H1 (cell line): ENCODE measurements at regions not wholly inside any gene's neighbourhood (a gene's known extent, or its start where the extent isn't known, plus 50 kb on each side); places are given as distances from the start of the nearest gene placed in this dataset.

Experiments
- CTCF ChIA-PET: fragments of 300-600 bp; sonication (Branson Sonifier 250); formaldehyde crosslinking; loops from one replicate; lab custom pipeline; 2021; ENCODE audit not compliant: partially characterized antibody; lab: Charles Lee
- POLR2A ChIA-PET: fragments of 300-600 bp; sonication (Branson Sonifier 250); formaldehyde crosslinking; loops from one replicate; lab custom pipeline; 2021; ENCODE audit warnings: inconsistent platforms; ENCODE audit not compliant: partially characterized antibody; lab: Charles Lee
- DNase-seq, 2 experiments: peaks; one replicate each; pipeline versions ENCODE4 v3.0.0 to v3.0.0-alpha.2; 2010 to 2022; ENCODE audit warnings: low spot score in 2 of 2, low read depth in 1 of 2, mixed read lengths in 1 of 2
- FAIRE-seq: peaks from 2 replicates; lab custom pipeline; 2011; peaks lifted over from hg19 to GRCh38; lab: Jason Lieb, UNC
- H2AFZ ChIP-seq: 2 replicates; pipeline ENCODE4 v1.8.1; 2012; ENCODE audit warnings: low read length, inconsistent platforms
- H2AK5ac ChIP-seq: 2 replicates; pipeline ENCODE4 v1.6.1; 2013; ENCODE audit warnings: low read depth, low read length
- H2BK120ac ChIP-seq: replicated peaks from 2 replicates; pipeline ENCODE3; 2013; ENCODE audit warnings: low read depth, low read length, inconsistent platforms
- H2BK12ac ChIP-seq: 2 replicates; pipeline ENCODE4 v1.6.1; 2013; ENCODE audit warnings: low read depth, low read length
- H2BK15ac ChIP-seq: 2 replicates; pipeline ENCODE4 v1.6.1; 2013; ENCODE audit warnings: low read length
- H2BK20ac ChIP-seq: 2 replicates; pipeline ENCODE4 v1.6.1; 2013; ENCODE audit warnings: low read length
- H2BK5ac ChIP-seq: 2 replicates; pipeline ENCODE4 v1.6.1; 2013; ENCODE audit warnings: low read depth, low read length
- H3K14ac ChIP-seq: 2 replicates; pipeline ENCODE4 v1.6.1; 2013; ENCODE audit warnings: inconsistent platforms; ENCODE audit not compliant: insufficient read length
- H3K18ac ChIP-seq: 2 replicates; pipeline ENCODE4 v1.6.1; 2013; ENCODE audit warnings: low read length; ENCODE audit errors: extremely low read depth
- H3K23ac ChIP-seq: 2 replicates; pipeline ENCODE4 v1.6.1; 2013; ENCODE audit warnings: inconsistent platforms; ENCODE audit not compliant: insufficient read length
- H3K23me2 ChIP-seq: 2 replicates; pipeline ENCODE4 v1.6.1; 2013; ENCODE audit warnings: low read depth, low read length
- H3K27ac ChIP-seq: 2 replicates; pipeline ENCODE4 v1.6.1; 2011; ENCODE audit warnings: low read depth, low read length, inconsistent platforms
- H3K27me3 ChIP-seq, 4 experiments: replicated peaks in 1 of 4; 1 replicate in 1 of 4; 2 replicates in 3 of 4; pipeline versions ENCODE4 v1.6.1 to v1.8.1; 2011 to 2013; ENCODE audit warnings: low read length in 3 of 4, mild to moderate bottlenecking in 3 of 4, inconsistent platforms in 2 of 4, mixed read lengths in 2 of 4, moderate library complexity in 1 of 4; ENCODE audit not compliant: control insufficient read depth in 3 of 4, insufficient read depth in 3 of 4; ENCODE audit errors: extremely low read depth in 1 of 4
- H3K36me3 ChIP-seq, 4 experiments: 2 replicates each; pipeline versions ENCODE4 v1.6.1 to v1.8.1; 2011 to 2013; ENCODE audit warnings: mild to moderate bottlenecking in 4 of 4, low read length in 3 of 4, moderate library complexity in 2 of 4, control low read depth in 1 of 4, inconsistent platforms in 1 of 4; ENCODE audit not compliant: insufficient read depth in 4 of 4, control insufficient read depth in 2 of 4
- H3K4ac ChIP-seq: replicated peaks from 2 replicates; pipeline ENCODE3; 2013; ENCODE audit warnings: low read length, low read depth, mixed read lengths, inconsistent platforms; ENCODE audit not compliant: insufficient read length
- H3K4me1 ChIP-seq, 4 experiments: replicated peaks in 1 of 4; 1 replicate in 1 of 4; 2 replicates in 3 of 4; pipeline versions ENCODE4 v1.6.1 to v1.8.1; 2011 to 2013; ENCODE audit warnings: low read length in 3 of 4, inconsistent platforms in 2 of 4, mixed read lengths in 1 of 4; ENCODE audit not compliant: insufficient read depth in 4 of 4, control insufficient read depth in 3 of 4
- H3K4me2 ChIP-seq, 2 experiments: 2 replicates each; pipeline versions ENCODE4 v1.6.1 to v1.8.1; 2011 to 2013; ENCODE audit warnings: low read depth in 2 of 2, low read length in 2 of 2, control low read depth in 1 of 2, inconsistent platforms in 1 of 2, mild to moderate bottlenecking in 1 of 2; ENCODE audit not compliant: insufficient read depth in 1 of 2
- H3K4me3 ChIP-seq, 4 experiments: fragments of 200-600, 300-600 bp in 1 of 4; sonication (generic), shearing (Covaris generic), sonication (Bioruptor Twin) in 1 of 4; 2 replicates each; pipeline versions ENCODE4 v1.5.1 to v1.8.1; 2011 to 2016; ENCODE audit warnings: low read length in 4 of 4, low read depth in 3 of 4, control low read depth in 2 of 4, inconsistent platforms in 2 of 4, mild to moderate bottlenecking in 2 of 4, mixed read lengths in 1 of 4, moderate library complexity in 1 of 4; ENCODE audit not compliant: insufficient read depth in 2 of 4; ENCODE audit errors: extremely low read depth in 1 of 4
- H3K56ac ChIP-seq: replicated peaks from 2 replicates; pipeline ENCODE3; 2013; ENCODE audit warnings: low read depth, mild to moderate bottlenecking, mixed read lengths, low read length, inconsistent platforms; ENCODE audit not compliant: insufficient read length
- H3K79me1 ChIP-seq: 2 replicates; pipeline ENCODE4 v1.6.1; 2013; ENCODE audit warnings: low read depth, low read length, control low read depth
- H3K79me2 ChIP-seq, 2 experiments: 2 replicates each; pipeline versions ENCODE4 v1.6.1 to v1.8.1; 2012 to 2013; ENCODE audit warnings: low read length in 2 of 2, mild to moderate bottlenecking in 2 of 2, inconsistent platforms in 1 of 2; ENCODE audit not compliant: insufficient read depth in 2 of 2, control insufficient read depth in 1 of 2
- H3K9ac ChIP-seq, 4 experiments: replicated peaks in 1 of 4; 1 replicate in 1 of 4; 2 replicates in 3 of 4; pipeline versions ENCODE4 v1.6.1 to v1.8.1; 2011 to 2013; ENCODE audit warnings: low read depth in 3 of 4, low read length in 3 of 4, control low read depth in 2 of 4, mild to moderate bottlenecking in 2 of 4, moderate library complexity in 2 of 4, inconsistent platforms in 1 of 4; ENCODE audit errors: extremely low read depth in 1 of 4
- H3K9me3 ChIP-seq, 2 experiments: 2 replicates each; pipeline versions ENCODE4 v1.6.1 to v1.8.1; 2012 to 2013; ENCODE audit warnings: mild to moderate bottlenecking in 2 of 2, moderate library complexity in 2 of 2, control low read depth in 1 of 2, inconsistent platforms in 1 of 2, low read depth in 1 of 2, low read length in 1 of 2, mixed read lengths in 1 of 2; ENCODE audit not compliant: insufficient read depth in 2 of 2
- H4K20me1 ChIP-seq, 2 experiments: replicated peaks in 1 of 2; 2 replicates each; pipeline versions ENCODE3 to v1.8.1; 2011 to 2013; ENCODE audit warnings: inconsistent platforms in 2 of 2, low read length in 2 of 2, mild to moderate bottlenecking in 1 of 2; ENCODE audit not compliant: insufficient read depth in 2 of 2, control insufficient read depth in 1 of 2
- H4K5ac ChIP-seq: 2 replicates; pipeline ENCODE4 v1.6.1; 2013; ENCODE audit warnings: low read length, low read depth, mixed read lengths, inconsistent platforms; ENCODE audit not compliant: insufficient read length
- H4K8ac ChIP-seq: 2 replicates; pipeline ENCODE4 v1.8.0; 2013; ENCODE audit warnings: mild to moderate bottlenecking, moderate library complexity, low read length, inconsistent platforms; ENCODE audit not compliant: insufficient read depth; ENCODE audit errors: extremely low read depth
- H4K91ac ChIP-seq: replicated peaks from 2 replicates; pipeline ENCODE3; 2013; ENCODE audit warnings: low read length, mixed read lengths, inconsistent platforms; ENCODE audit not compliant: insufficient read length
- EZH2 ChIP-seq: fragments of 200-600 bp; sonication (generic); IDR thresholded peaks from 2 replicates; pipeline ENCODE4 v1.7.1; 2012; ENCODE audit warnings: low read depth, mild to moderate bottlenecking, moderate library complexity, low read length, inconsistent platforms; ENCODE audit not compliant: severe bottlenecking
- GTF2F1 ChIP-seq: IDR thresholded peaks from 2 replicates; pipeline ENCODE4 v1.6.1; 2012; ENCODE audit warnings: low read depth, low read length, improper control_type of control experiment, borderline replicate concordance
- JUND ChIP-seq: IDR thresholded peaks from 2 replicates; pipeline ENCODE4 v1.6.1; 2011; ENCODE audit warnings: mild to moderate bottlenecking, improper control_type of control experiment, low read length
- MAX ChIP-seq: IDR thresholded peaks from 2 replicates; pipeline ENCODE4 v1.6.1; 2012; ENCODE audit warnings: inconsistent platforms
- SP4 ChIP-seq: IDR thresholded peaks from 2 replicates; pipeline ENCODE4 v1.6.1; 2012; ENCODE audit warnings: low read length, inconsistent platforms
- TAF7 ChIP-seq: optimal IDR thresholded peaks from 2 replicates; pipeline ENCODE3; 2011; ENCODE audit warnings: low read depth, mild to moderate bottlenecking, inconsistent platforms, low read length, moderate library complexity, borderline replicate concordance
- WGBS, 2 experiments: shearing (Covaris generic) in 1 of 2; methylation state at CpG; one replicate each; pipeline versions ENCODE4 v1.1.6 to v1.1.7; 2013 to 2015; ENCODE audit warnings: low lambda C conversion rate in 2 of 2, mixed read lengths in 2 of 2, inconsistent platforms in 1 of 2, low coverage in 1 of 2, missing lambda C conversion rate in 1 of 2; ENCODE audit not compliant: insufficient replicate concordance in 2 of 2, insufficient coverage in 1 of 2, insufficient read length in 1 of 2; ENCODE audit errors: extremely low coverage in 1 of 2, missing lambda C conversion rate in 1 of 2; 5-methylcytosine and 5-hydroxymethylcytosine counted together

GRCh38 chr13:34533941-34534340, 408.1 kb upstream of the NBEA start:
- Histone ChIP-seq H3K56ac (no peak overlapping the region), H2BK20ac (no peak overlapping the region), H2BK5ac (no peak overlapping the region), H4K91ac (no peak overlapping the region), H3K23me2 (no peaks in the 10 kb centered on the region), H3K14ac (no peak overlapping the region), H2BK12ac (no peak overlapping the region), H3K27ac (no peak overlapping the region), H3K23ac (no peak overlapping the region), H2AFZ (no peak overlapping the region), H3K79me1 (no peaks in the 10 kb centered on the region), H4K20me1 (no peaks in the 10 kb centered on the region), H4K5ac (no peak overlapping the region), H2BK15ac (no peak overlapping the region), H3K18ac (no peak overlapping the region), H2BK120ac (no peak overlapping the region), H3K4ac (no peak overlapping the region), H4K8ac (no peak overlapping the region), H3K4me3 (no peak overlapping the region), H3K36me3 (no peaks in the 10 kb centered on the region), H3K27me3 (no peaks in the 10 kb centered on the region), H3K79me2 (no peaks in the 10 kb centered on the region)
- CTCF ChIA-PET: no interaction called here
- 86% methylated on average over 2 of the region's 2 CpGs; no CpG with 5 or more reads in 1 of the 2 experiments for WGBS, 2 experiments
- POLR2A ChIA-PET: no interaction called here
- DNase-seq (no peak), FAIRE-seq (no peak)
- no peak for TF ChIP-seq JUND
- TF ChIP-seq TAF7: no peak
- no peak for TF ChIP-seq SP4
- TF ChIP-seq GTF2F1: no peak
- no peak for TF ChIP-seq EZH2
- no peak for TF ChIP-seq MAX
- TF ChIP-seq, all 59 proteins: peak for 0
- Histone ChIP-seq H3K9ac (no peak overlapping the region), H3K4me2 (no peak overlapping the region), H2AK5ac (no peak overlapping the region), H3K4me1 (no peaks in the 10 kb centered on the region), H3K9me3 (0 out of 4 replicates have a peak, but pooled peaks cover 0 to 3% of the 10 kb centered on the region in 2 experiments)
